ENCODE measurements at regions not wholly inside any gene's neighbourhood (a gene's known extent, or its start where the extent isn't known, plus 50 kb on each side); places are given as distances from the start of the nearest gene placed in this dataset.
"Not testable (repeated sequence)": the region's sequence is repeated elsewhere in the genome, so short reads cannot be mapped to it uniquely, and the experiment has no call there.

DNA sequence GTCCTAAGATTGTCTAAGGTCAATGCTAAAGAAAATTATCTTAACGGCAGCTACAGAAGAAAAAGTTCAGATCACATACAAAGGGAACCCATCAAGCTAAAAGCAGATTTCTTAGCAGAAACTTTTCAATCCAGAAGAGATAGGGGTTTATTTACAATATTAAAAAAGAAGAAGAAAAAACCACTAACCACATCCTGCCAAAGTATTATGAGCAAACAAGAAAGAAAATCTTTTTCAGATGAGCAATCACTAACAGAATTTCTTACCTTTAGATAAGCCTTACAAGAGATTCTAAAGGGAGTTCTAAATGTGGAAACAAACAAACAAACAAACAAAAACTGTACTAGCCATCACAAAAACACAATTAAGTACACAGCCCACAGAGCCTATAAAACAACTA, 1015.8 kb upstream of the EPHA6 start:
- Histone ChIP-seq H3K27me3 (ENCODE audit: control insufficient read depth in 5 of 5, insufficient read depth in 4 of 5, low read length in 5 of 5) (no peaks in the 10 kb centered on the region), H3K9ac (ENCODE audit: low read length in 5 of 5) (no peak overlapping the region), H3K4me1 (ENCODE audit: control insufficient read depth in 5 of 5, insufficient read depth in 5 of 5, low read length in 5 of 5) (no peaks in the 10 kb centered on the region), H3K36me3 (ENCODE audit: control insufficient read depth in 5 of 5, insufficient read depth in 5 of 5, low read length in 5 of 5) (no peaks in the 10 kb centered on the region), H3K27ac (ENCODE audit: low read depth, low read length) (no peak overlapping the region), H3K4me3 (ENCODE audit: low read depth in 1 of 5, low read length in 5 of 5) (no peak overlapping the region), H3K9me3 (ENCODE audit: control insufficient read depth in 5 of 5, low read length in 5 of 5) (peaks cover 0 to 4% (median 0%) of the 10 kb centered on the region in 5 donors)

DNA sequence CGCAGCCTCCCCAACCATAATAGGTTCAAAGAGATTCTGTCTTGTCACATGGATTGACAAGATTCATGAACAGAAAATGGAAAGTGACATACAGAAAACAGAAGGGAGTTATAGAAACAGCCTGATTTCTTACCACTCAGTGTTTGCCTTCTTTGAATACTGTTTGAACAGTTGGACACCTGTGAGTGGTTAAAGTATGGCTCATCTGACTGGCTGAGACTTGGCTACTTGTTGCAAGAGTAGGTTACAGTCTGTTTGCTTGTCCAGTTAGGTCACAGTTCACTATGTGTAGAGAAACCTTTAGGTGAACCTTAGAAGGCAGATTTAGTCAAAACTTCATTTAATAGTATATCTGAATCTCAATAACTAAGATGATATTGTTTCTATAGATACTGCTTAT, 1003.9 kb upstream of the EPHA6 start:
- Histone ChIP-seq H3K27ac (ENCODE audit: low read depth, low read length) (no peak overlapping the region), H3K4me3 (ENCODE audit: low read depth in 1 of 5, low read length in 5 of 5) (no peak overlapping the region), H3K27me3 (ENCODE audit: control insufficient read depth in 5 of 5, insufficient read depth in 4 of 5, low read length in 5 of 5) (no peaks in the 10 kb centered on the region), H3K9ac (ENCODE audit: low read length in 5 of 5) (no peak overlapping the region), H3K4me1 (ENCODE audit: control insufficient read depth in 5 of 5, insufficient read depth in 5 of 5, low read length in 5 of 5) (no peaks in the 10 kb centered on the region), H3K9me3 (ENCODE audit: control insufficient read depth in 5 of 5, low read length in 5 of 5) (peaks cover 0 to 2% (median 0%) of the 10 kb centered on the region in 5 donors), H3K36me3 (ENCODE audit: control insufficient read depth in 5 of 5, insufficient read depth in 5 of 5, low read length in 5 of 5) (no peaks in the 10 kb centered on the region)

DNA sequence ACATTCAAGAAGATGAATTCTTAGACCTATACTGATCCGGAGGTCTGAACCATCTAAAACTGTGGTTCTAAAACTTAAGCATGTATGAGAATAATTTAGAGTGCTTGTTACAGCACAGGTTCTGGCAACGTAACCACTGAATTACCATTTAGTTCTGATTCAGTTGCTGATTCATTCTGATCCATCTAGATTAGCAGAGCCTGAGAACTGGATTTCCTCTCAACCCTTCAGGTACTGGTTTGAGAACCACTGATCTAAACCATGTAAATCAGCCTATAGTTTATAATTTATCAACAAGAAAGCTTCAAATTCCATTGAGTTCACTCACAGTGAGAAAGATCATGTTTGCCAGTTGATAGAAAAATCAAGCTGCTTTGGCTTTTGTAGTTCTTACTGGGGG, 1001.1 kb upstream of the EPHA6 start:
- H3K27ac ChIP-seq (ENCODE audit: low read depth, low read length): no peak overlapping the region
- H3K27me3 ChIP-seq (ENCODE audit: control insufficient read depth in 5 of 5, insufficient read depth in 4 of 5, low read length in 5 of 5): no peaks in the 10 kb centered on the region
- H3K4me3 ChIP-seq (ENCODE audit: low read depth in 1 of 5, low read length in 5 of 5): no peak overlapping the region
- no peaks in the 10 kb centered on the region for H3K36me3 ChIP-seq (ENCODE audit: control insufficient read depth in 5 of 5, insufficient read depth in 5 of 5, low read length in 5 of 5)
- H3K9ac ChIP-seq (ENCODE audit: low read length in 5 of 5): no peak overlapping the region
- H3K9me3 ChIP-seq (ENCODE audit: control insufficient read depth in 5 of 5, low read length in 5 of 5): no peaks in the 10 kb centered on the region
- H3K4me1 ChIP-seq (ENCODE audit: control insufficient read depth in 5 of 5, insufficient read depth in 5 of 5, low read length in 5 of 5): no peaks in the 10 kb centered on the region

DNA sequence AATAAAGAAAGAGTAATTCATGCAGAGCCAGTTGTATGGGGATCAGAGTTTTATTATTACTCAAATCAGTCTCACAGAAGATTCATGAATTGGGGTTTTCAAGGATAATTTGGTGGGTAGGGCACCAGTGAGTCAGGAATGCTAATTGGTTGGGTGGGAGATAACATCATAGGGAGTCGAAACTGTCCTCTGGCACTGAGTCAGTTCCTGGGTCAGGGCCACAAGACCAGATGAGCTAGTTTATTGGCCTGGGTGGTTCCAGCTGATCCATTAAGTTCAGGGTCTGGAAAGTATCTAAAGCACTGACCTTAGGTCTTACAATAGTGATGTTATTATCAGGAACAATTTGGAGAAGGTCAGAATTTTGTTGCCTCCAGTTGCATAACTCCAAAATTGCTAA, 998.6 kb upstream of the EPHA6 start:
- Histone ChIP-seq H3K9ac (ENCODE audit: low read length in 5 of 5) (no peak overlapping the region), H3K27me3 (ENCODE audit: control insufficient read depth in 5 of 5, insufficient read depth in 4 of 5, low read length in 5 of 5) (no peaks in the 10 kb centered on the region), H3K9me3 (ENCODE audit: control insufficient read depth in 5 of 5, low read length in 5 of 5) (no peaks in the 10 kb centered on the region), H3K4me3 (ENCODE audit: low read depth in 1 of 5, low read length in 5 of 5) (no peak overlapping the region), H3K27ac (ENCODE audit: low read depth, low read length) (no peak overlapping the region), H3K36me3 (ENCODE audit: control insufficient read depth in 5 of 5, insufficient read depth in 5 of 5, low read length in 5 of 5) (no peaks in the 10 kb centered on the region), H3K4me1 (ENCODE audit: control insufficient read depth in 5 of 5, insufficient read depth in 5 of 5, low read length in 5 of 5) (no peaks in the 10 kb centered on the region)

DNA sequence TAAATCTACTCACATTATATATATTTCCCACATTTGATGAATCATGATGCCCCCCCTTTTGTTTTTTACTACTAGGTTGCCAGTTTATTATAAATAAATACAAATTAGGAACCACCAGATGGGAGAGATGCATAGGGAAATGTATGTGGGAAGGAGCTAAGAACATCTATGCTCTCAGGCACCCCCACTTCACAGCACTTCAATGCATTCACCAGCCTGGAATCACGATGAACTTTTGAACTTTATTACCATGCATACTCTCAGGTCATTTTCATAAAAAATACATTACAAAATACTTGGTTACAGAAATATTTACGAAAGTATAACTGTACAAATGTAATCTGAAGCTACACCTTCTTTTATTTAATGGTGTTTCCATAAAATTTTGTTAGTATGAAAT, 988.0 kb upstream of the EPHA6 start:
- Histone ChIP-seq H3K4me3 (ENCODE audit: low read depth in 1 of 5, low read length in 5 of 5) (no peak overlapping the region), H3K36me3 (ENCODE audit: control insufficient read depth in 5 of 5, insufficient read depth in 5 of 5, low read length in 5 of 5) (no peaks in the 10 kb centered on the region), H3K9me3 (ENCODE audit: control insufficient read depth in 5 of 5, low read length in 5 of 5) (peaks cover 0 to 3% (median 0%) of the 10 kb centered on the region in 5 donors), H3K27ac (ENCODE audit: low read depth, low read length) (no peak overlapping the region), H3K27me3 (ENCODE audit: control insufficient read depth in 5 of 5, insufficient read depth in 4 of 5, low read length in 5 of 5) (no peaks in the 10 kb centered on the region), H3K4me1 (ENCODE audit: control insufficient read depth in 5 of 5, insufficient read depth in 5 of 5, low read length in 5 of 5) (no peaks in the 10 kb centered on the region), H3K9ac (ENCODE audit: low read length in 5 of 5) (no peak overlapping the region)

DNA sequence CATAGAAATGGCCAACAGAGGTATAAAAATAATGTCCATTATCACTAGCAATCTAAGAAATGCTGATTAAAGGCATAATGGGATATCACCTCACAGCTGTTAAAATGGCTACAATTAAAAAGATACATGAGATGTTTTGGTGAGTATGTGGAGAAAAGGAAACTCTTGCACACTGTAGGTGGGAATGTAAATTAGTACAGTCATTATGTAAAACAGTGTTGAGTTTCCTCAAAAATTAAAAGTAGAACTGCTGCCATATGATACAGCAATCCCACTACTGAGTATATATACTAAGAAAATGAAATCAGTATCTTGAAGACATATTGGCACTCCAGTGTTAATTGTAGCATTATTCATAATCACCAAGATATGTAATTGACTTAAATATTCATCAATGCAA, 982.2 kb upstream of the EPHA6 start:
- Histone ChIP-seq H3K9ac (ENCODE audit: low read length in 5 of 5) (no peak overlapping the region), H3K9me3 (ENCODE audit: control insufficient read depth in 5 of 5, low read length in 5 of 5) (peaks cover 0 to 7% (median 0%) of the 10 kb centered on the region in 5 donors), H3K4me3 (ENCODE audit: low read depth in 1 of 5, low read length in 5 of 5) (no peak overlapping the region), H3K36me3 (ENCODE audit: control insufficient read depth in 5 of 5, insufficient read depth in 5 of 5, low read length in 5 of 5) (no peaks in the 10 kb centered on the region), H3K27me3 (ENCODE audit: control insufficient read depth in 5 of 5, insufficient read depth in 4 of 5, low read length in 5 of 5) (no peaks in the 10 kb centered on the region), H3K27ac (ENCODE audit: low read depth, low read length) (no peak overlapping the region), H3K4me1 (ENCODE audit: control insufficient read depth in 5 of 5, insufficient read depth in 5 of 5, low read length in 5 of 5) (no peaks in the 10 kb centered on the region)

DNA sequence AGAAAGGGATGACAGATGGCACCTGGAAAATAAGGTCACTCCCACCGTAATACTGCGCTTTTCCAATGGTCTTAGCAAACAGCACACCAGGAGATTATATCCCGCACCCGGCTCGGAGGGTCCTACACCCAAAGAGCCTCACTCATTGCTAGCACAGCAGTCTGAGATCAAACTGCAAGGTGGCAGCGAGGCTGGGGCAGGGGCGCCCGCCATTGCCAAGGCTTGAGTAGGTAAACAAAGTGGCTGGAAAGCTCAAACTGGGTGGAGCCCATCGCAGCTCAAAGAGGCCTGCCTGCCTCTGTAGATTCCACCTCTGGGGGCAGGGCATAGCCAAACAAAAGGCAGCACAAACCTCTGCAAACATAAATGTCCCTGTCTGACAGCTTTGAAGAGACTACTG, 953.8 kb upstream of the EPHA6 start:
- H3K9me3 ChIP-seq (ENCODE audit: control insufficient read depth in 5 of 5, low read length in 5 of 5); H3K27ac ChIP-seq (ENCODE audit: low read depth, low read length); H3K27me3 ChIP-seq (ENCODE audit: control insufficient read depth in 5 of 5, insufficient read depth in 4 of 5, low read length in 5 of 5); H3K4me1 ChIP-seq (ENCODE audit: control insufficient read depth in 5 of 5, insufficient read depth in 5 of 5, low read length in 5 of 5); H3K9ac ChIP-seq (ENCODE audit: low read length in 5 of 5); H3K36me3 ChIP-seq (ENCODE audit: control insufficient read depth in 5 of 5, insufficient read depth in 5 of 5, low read length in 5 of 5); H3K4me3 ChIP-seq (ENCODE audit: low read depth in 1 of 5, low read length in 5 of 5): not testable (repeated sequence)

DNA sequence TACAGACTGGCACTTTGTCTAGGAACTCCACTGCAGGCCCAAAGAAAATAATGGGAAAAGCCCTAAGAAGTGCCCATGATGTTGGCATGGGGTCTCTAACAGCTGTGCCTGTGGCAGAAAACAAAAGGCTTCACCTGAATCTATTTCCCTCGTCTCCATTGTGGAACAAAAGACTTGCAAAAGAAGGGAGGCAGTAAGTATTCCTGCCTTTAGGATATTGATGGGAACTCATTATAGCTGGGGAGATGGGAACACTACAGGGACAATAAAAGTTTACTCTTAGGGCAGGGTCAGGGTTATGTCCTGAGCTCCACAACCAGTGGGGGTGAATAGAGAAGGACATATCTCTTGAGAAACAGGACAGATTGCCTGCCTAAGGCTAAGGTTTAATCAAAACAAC, 930.6 kb upstream of the EPHA6 start:
- Histone ChIP-seq H3K4me3 (ENCODE audit: low read depth in 1 of 5, low read length in 5 of 5) (no peak overlapping the region), H3K36me3 (ENCODE audit: control insufficient read depth in 5 of 5, insufficient read depth in 5 of 5, low read length in 5 of 5) (no peaks in the 10 kb centered on the region), H3K27me3 (ENCODE audit: control insufficient read depth in 5 of 5, insufficient read depth in 4 of 5, low read length in 5 of 5) (no peaks in the 10 kb centered on the region), H3K9me3 (ENCODE audit: control insufficient read depth in 5 of 5, low read length in 5 of 5) (no peaks in the 10 kb centered on the region), H3K9ac (ENCODE audit: low read length in 5 of 5) (no peak overlapping the region), H3K4me1 (ENCODE audit: control insufficient read depth in 5 of 5, insufficient read depth in 5 of 5, low read length in 5 of 5) (no peaks in the 10 kb centered on the region), H3K27ac (ENCODE audit: low read depth, low read length) (no peak overlapping the region)

DNA sequence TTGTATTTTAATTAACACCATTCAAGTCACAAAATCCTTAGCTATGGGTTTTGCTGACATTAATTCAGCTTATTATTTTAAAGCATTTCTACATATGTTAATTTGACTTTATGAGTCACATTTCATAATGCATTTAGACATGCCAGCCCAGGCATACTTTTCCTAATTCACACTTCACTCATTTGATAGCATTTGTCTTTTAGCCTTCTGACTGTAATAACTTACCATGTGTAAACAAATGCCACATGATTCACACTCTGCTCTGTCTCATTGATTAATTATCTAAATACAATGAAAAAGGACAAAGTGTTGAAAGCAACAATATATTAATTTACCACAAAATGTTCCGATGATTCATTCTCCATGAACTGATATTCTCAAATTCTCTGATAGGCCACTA, 927.8 kb upstream of the EPHA6 start:
- Histone ChIP-seq H3K9me3 (ENCODE audit: control insufficient read depth in 5 of 5, low read length in 5 of 5) (no peaks in the 10 kb centered on the region), H3K9ac (ENCODE audit: low read length in 5 of 5) (no peak overlapping the region), H3K27ac (ENCODE audit: low read depth, low read length) (no peak overlapping the region), H3K27me3 (ENCODE audit: control insufficient read depth in 5 of 5, insufficient read depth in 4 of 5, low read length in 5 of 5) (no peaks in the 10 kb centered on the region), H3K4me1 (ENCODE audit: control insufficient read depth in 5 of 5, insufficient read depth in 5 of 5, low read length in 5 of 5) (no peaks in the 10 kb centered on the region), H3K36me3 (ENCODE audit: control insufficient read depth in 5 of 5, insufficient read depth in 5 of 5, low read length in 5 of 5) (no peaks in the 10 kb centered on the region), H3K4me3 (ENCODE audit: low read depth in 1 of 5, low read length in 5 of 5) (no peak overlapping the region)

DNA sequence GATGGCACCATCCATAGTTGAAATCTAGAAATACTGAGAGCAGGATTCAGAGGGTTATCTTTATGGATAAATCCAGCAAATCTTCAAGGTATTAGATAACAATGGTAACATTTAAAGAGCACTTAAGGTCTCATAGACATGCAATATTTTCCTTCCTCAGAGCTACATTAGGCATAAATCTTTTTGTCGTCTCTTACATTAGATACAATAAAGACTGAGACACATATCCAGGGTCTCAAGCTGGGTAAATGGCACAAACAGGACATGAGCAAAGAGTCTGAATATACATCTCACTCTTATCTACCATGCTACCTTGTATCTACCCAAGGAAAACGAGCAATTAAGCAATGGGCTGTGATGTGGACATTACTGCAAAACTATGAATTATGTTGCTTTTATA, 927.3 kb upstream of the EPHA6 start:
- Histone ChIP-seq H3K4me3 (ENCODE audit: low read depth in 1 of 5, low read length in 5 of 5) (no peak overlapping the region), H3K4me1 (ENCODE audit: control insufficient read depth in 5 of 5, insufficient read depth in 5 of 5, low read length in 5 of 5) (no peaks in the 10 kb centered on the region)

DNA sequence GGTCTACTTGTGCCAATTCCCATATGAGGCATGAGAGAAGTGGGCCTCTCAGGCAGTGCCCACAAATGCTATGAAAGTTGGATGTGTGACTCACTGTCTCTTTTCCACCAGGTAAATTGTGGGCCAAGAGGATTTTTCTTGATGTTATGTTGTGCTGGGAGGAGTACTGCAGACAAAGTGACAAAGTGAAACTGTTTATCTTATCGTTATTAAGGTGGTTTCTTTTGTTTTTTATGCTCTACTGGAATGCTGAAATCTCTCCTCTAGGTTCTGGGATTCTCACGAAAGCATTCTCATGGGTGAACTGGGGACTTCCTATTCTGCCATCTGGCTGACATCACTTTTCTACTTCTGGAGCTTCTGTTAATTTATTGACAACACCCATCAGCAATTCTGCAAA, 919.6 kb upstream of the EPHA6 start:
- H3K9ac ChIP-seq (ENCODE audit: low read length in 5 of 5): no peak overlapping the region
- H3K4me1 ChIP-seq (ENCODE audit: control insufficient read depth in 5 of 5, insufficient read depth in 5 of 5, low read length in 5 of 5): no peaks in the 10 kb centered on the region
- H3K4me3 ChIP-seq (ENCODE audit: low read depth in 1 of 5, low read length in 5 of 5): no peak overlapping the region
- no peaks in the 10 kb centered on the region for H3K27me3 ChIP-seq (ENCODE audit: control insufficient read depth in 5 of 5, insufficient read depth in 4 of 5, low read length in 5 of 5)
- H3K9me3 ChIP-seq (ENCODE audit: control insufficient read depth in 5 of 5, low read length in 5 of 5): peaks cover 3 to 14% (median 5%) of the 10 kb centered on the region in 5 donors
- no peak overlapping the region for H3K27ac ChIP-seq (ENCODE audit: low read depth, low read length)
- no peaks in the 10 kb centered on the region for H3K36me3 ChIP-seq (ENCODE audit: control insufficient read depth in 5 of 5, insufficient read depth in 5 of 5, low read length in 5 of 5)

More for the DNA sequence above, 927.3 kb upstream of the EPHA6 start:
- Histone ChIP-seq H3K9me3 (ENCODE audit: control insufficient read depth in 5 of 5, low read length in 5 of 5) (no peaks in the 10 kb centered on the region), H3K27ac (ENCODE audit: low read depth, low read length) (no peak overlapping the region), H3K27me3 (ENCODE audit: control insufficient read depth in 5 of 5, insufficient read depth in 4 of 5, low read length in 5 of 5) (no peaks in the 10 kb centered on the region), H3K9ac (ENCODE audit: low read length in 5 of 5) (no peak overlapping the region), H3K36me3 (ENCODE audit: control insufficient read depth in 5 of 5, insufficient read depth in 5 of 5, low read length in 5 of 5) (no peaks in the 10 kb centered on the region)

All from subcutaneous abdominal adipose tissue (tissue), 5 donors.